Aorta (tissue), 5 donors: ENCODE measurements at regions not wholly inside any gene's neighbourhood (a gene's known extent, or its start where the extent isn't known, plus 50 kb on each side); places are given as distances from the start of the nearest gene placed in this dataset.

ENCODE experiments used
- ATAC-seq: fragments of 200-7000 bp; cut with Tn5 transposase; one replicate; pipeline ENCODE4 v1.9.1; 2022; ENCODE audit warnings: moderate library complexity; ENCODE audit not compliant: low FRiP score
- DNase-seq, 2 donors: peaks; one replicate each; pipeline ENCODE4 v3.0.0-alpha.2; 2020
- H3K27ac ChIP-seq, 2 donors: one replicate each; pipeline ENCODE4 v1.5.1; 2013; ENCODE audit warnings: low read length in 2 of 2, mild to moderate bottlenecking in 2 of 2, moderate library complexity in 2 of 2, control low read depth in 1 of 2, inconsistent platforms in 1 of 2, low read depth in 1 of 2
- H3K27me3 ChIP-seq, 2 donors: one replicate each; pipeline ENCODE4 v1.6.1; 2013; ENCODE audit warnings: control low read depth in 1 of 2, low read length in 1 of 2, mild to moderate bottlenecking in 1 of 2, moderate library complexity in 1 of 2; ENCODE audit not compliant: insufficient read depth in 2 of 2, control insufficient read depth in 1 of 2
- H3K36me3 ChIP-seq, 2 donors: one replicate each; pipeline ENCODE4 v1.6.1; 2013; ENCODE audit warnings: control low read depth in 1 of 2, low read length in 1 of 2, mild to moderate bottlenecking in 1 of 2; ENCODE audit not compliant: insufficient read depth in 2 of 2, control insufficient read depth in 1 of 2
- H3K4me1 ChIP-seq, 2 donors: one replicate each; pipeline ENCODE4 v1.6.1; 2013; ENCODE audit warnings: low read length in 2 of 2, control low read depth in 1 of 2, mild to moderate bottlenecking in 1 of 2, moderate library complexity in 1 of 2; ENCODE audit not compliant: insufficient read depth in 2 of 2, control insufficient read depth in 1 of 2
- H3K4me3 ChIP-seq, 2 donors: one replicate each; pipeline ENCODE4 v1.5.1; 2013; ENCODE audit warnings: low read length in 2 of 2, control low read depth in 1 of 2, mild to moderate bottlenecking in 1 of 2
- H3K9me3 ChIP-seq: one replicate; pipeline ENCODE4 v1.6.1; 2013; ENCODE audit warnings: mild to moderate bottlenecking, low read length; ENCODE audit not compliant: control insufficient read depth
- WGBS, 2 donors: extraction: QIAGEN DNeasy Blood & Tissue Kit; methylation state at CpG; one replicate each; pipeline ENCODE4 v1.1.7; 2013; 5-methylcytosine and 5-hydroxymethylcytosine counted together
- intact Hi-C, 2 donors: fragments of 100-400 bp; cut with DNase I; formaldehyde crosslinking; loops; one replicate each; pipeline versions ENCODE4 v1.14.2 to v1.15.0; 2022
- donor health status: healthy with polysubstance abuse.
- donor health status: Bipolar disorder and iron deficiency.
- donor health status: DM: no; HTN: no; CAD: no.
- donor health status: DM: no; HTN: no; CAD: no.
- donor health status: DM: yes; HTN: yes; CAD: no.

- no peaks in the 10 kb centered on the region for H3K9me3 ChIP-seq
- H3K4me1 ChIP-seq: no peaks in the 10 kb centered on the region
- ATAC-seq (no peak), DNase-seq (no peak)
- no peak overlapping the region for H3K4me3 ChIP-seq
- intact Hi-C loops: no loop called here
- H3K36me3 ChIP-seq: no peaks in the 10 kb centered on the region
- WGBS, 2 donors: 95 to 96% methylated on average over 5 of the region's 5 CpGs
- H3K27ac ChIP-seq: no peak overlapping the region
- H3K27me3 ChIP-seq: no peaks in the 10 kb centered on the region
Measured at GRCh38 chr7:114138587-114138986, 219.8 kb upstream of the PPP1R3A start.

GRCh38 chr7:114133717-114134116 lies 214.9 kb upstream of the PPP1R3A start:
- DNase-seq (no peak), ATAC-seq (no peak)

GRCh38 chr7:114130866-114131265 lies 212.1 kb upstream of the PPP1R3A start:
- Histone ChIP-seq H3K27ac (no peak overlapping the region), H3K4me1 (no peaks in the 10 kb centered on the region), H3K9me3 (no peaks in the 10 kb centered on the region), H3K36me3 (no peaks in the 10 kb centered on the region), H3K4me3 (no peak overlapping the region), H3K27me3 (no peaks in the 10 kb centered on the region)
- intact Hi-C loops: no loop called here
- ATAC-seq (no peak), DNase-seq (no peak)
- WGBS, 2 donors: 70 to 79% methylated on average over 3 of the region's 3 CpGs

More at GRCh38 chr7:114133717-114134116, 214.9 kb upstream of the PPP1R3A start:
- no peaks in the 10 kb centered on the region for H3K36me3 ChIP-seq
- H3K9me3 ChIP-seq: no peaks in the 10 kb centered on the region
- no peaks in the 10 kb centered on the region for H3K4me1 ChIP-seq
- H3K27me3 ChIP-seq: no peaks in the 10 kb centered on the region
- H3K4me3 ChIP-seq: no peak overlapping the region
- no peak overlapping the region for H3K27ac ChIP-seq
- intact Hi-C loops: no loop called here

GRCh38 chr7:114128880-114129279 lies 210.1 kb upstream of the PPP1R3A start:
- H3K4me3 ChIP-seq: no peak overlapping the region
- H3K9me3 ChIP-seq: no peaks in the 10 kb centered on the region
- no peaks in the 10 kb centered on the region for H3K27me3 ChIP-seq
- ATAC-seq (no peak), DNase-seq (no peak)
- H3K27ac ChIP-seq: no peak overlapping the region
- H3K36me3 ChIP-seq: no peaks in the 10 kb centered on the region
- intact Hi-C loops: no loop called here
- no peaks in the 10 kb centered on the region for H3K4me1 ChIP-seq
- WGBS, 2 donors: 70 to 91% methylated on average over 1 of the region's 1 CpG

GRCh38 chr7:114126095-114126494 lies 207.3 kb upstream of the PPP1R3A start:
- no peak for ATAC-seq
- Histone ChIP-seq H3K27ac (no peak overlapping the region), H3K36me3 (no peaks in the 10 kb centered on the region), H3K4me1 (no peaks in the 10 kb centered on the region), H3K27me3 (no peaks in the 10 kb centered on the region), H3K9me3 (no peaks in the 10 kb centered on the region), H3K4me3 (no peak overlapping the region)
- no peak for DNase-seq
- intact Hi-C loops: no loop called here

DNA sequence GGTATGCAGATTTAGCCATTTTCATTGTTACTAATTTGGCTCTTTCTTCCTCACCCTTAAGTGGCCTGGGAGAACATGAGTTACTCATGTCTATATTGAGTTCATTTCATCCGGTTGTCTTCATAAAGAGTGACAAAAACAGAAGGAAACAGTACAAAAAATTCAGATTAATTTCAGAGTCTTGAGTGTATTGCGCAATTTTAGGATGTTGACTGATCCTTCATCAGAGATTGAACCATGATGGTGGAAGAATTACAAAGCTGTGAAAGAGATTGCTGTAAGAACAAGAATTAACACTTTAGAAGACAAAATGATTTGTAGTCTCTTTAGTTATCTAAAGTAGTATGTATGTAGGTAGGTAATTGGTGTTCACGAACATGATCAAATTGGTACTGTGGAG lies 194.0 kb upstream of the PPP1R3A start:
- Histone ChIP-seq H3K4me3 (no peak overlapping the region), H3K27me3 (no peaks in the 10 kb centered on the region), H3K36me3 (no peaks in the 10 kb centered on the region), H3K9me3 (no peaks in the 10 kb centered on the region), H3K27ac (no peak overlapping the region), H3K4me1 (peaks cover 3 to 13% of the 10 kb centered on the region in 2 donors)
- intact Hi-C loops: loop anchor here in 1 of 2 donors (10.0 kb wide), 1 partner anchor 152 kb away; no protein-coding TSS in a partner anchor
- ATAC-seq: no peak
- WGBS, 2 donors: 64 to 69% methylated on average over 3 of the region's 3 CpGs
- DNase-seq: no peak

DNA sequence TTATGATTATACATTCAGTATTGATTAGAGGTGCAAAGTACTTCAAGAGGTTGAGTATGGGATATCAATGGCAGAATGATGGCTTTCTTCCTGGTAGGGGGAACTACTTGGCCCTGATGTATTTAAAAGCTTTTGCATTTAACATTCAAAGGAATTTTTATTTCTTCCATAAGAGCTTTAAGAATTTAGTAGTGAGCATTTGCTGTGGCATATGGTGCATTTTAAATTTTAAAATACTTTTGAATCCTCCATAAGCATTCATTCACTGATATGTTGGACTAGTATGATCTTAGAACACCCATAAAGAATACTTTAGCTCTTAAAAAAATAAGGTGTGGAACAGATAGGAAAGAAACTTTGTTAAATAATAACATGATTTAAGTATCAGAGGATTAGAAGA lies 191.9 kb upstream of the PPP1R3A start:
- peaks cover 3 to 17% of the 10 kb centered on the region in 2 donors for H3K4me1 ChIP-seq
- intact Hi-C loops: loop anchor here in 1 of 2 donors (10.0 kb wide), 1 partner anchor 154 kb away; no protein-coding TSS in a partner anchor
- ATAC-seq (no peak), DNase-seq (no peak)
- H3K4me3 ChIP-seq: no peak overlapping the region
- no peaks in the 10 kb centered on the region for H3K9me3 ChIP-seq
- no peaks in the 10 kb centered on the region for H3K27me3 ChIP-seq
- H3K27ac ChIP-seq: no peak overlapping the region
- no peaks in the 10 kb centered on the region for H3K36me3 ChIP-seq

- DNase-seq: no peak
- H3K9me3 ChIP-seq: no peaks in the 10 kb centered on the region
- H3K36me3 ChIP-seq: no peaks in the 10 kb centered on the region
- H3K4me3 ChIP-seq: no peak overlapping the region
- H3K27ac ChIP-seq: no peak overlapping the region
- H3K27me3 ChIP-seq: no peaks in the 10 kb centered on the region
- ATAC-seq: no peak
- intact Hi-C loops: loop anchor here in 1 of 2 donors (10.0 kb wide), 1 partner anchor 155 kb away; no protein-coding TSS in a partner anchor
- H3K4me1 ChIP-seq: peaks cover 3 to 12% of the 10 kb centered on the region in 2 donors
Measured at GRCh38 chr7:114109721-114110120, 190.9 kb upstream of the PPP1R3A start.

DNA sequence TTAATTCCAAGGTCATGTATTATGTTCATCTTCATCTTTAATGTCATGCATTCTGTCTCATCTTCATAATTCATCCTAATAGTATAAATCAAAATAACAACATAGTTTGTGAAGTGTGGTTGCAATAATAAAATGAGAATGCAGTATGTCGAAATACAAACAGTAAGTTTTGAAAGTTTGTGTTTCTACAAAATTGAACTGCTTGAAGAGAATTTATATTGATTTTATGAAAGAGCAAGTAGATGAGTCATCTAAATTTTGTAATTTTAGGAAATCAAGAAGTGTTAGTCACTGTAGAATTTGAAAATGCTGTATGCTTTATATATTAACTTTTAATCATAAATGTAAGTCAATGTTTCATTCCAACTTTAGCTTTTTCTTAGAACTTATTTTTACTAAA lies 190.5 kb upstream of the PPP1R3A start:
- no peaks in the 10 kb centered on the region for H3K9me3 ChIP-seq
- H3K4me1 ChIP-seq: peaks cover 3 to 12% of the 10 kb centered on the region in 2 donors
- 97 to 98% methylated on average over 1 of the region's 1 CpG for WGBS, 2 donors
- no peak overlapping the region for H3K27ac ChIP-seq
- no peak overlapping the region for H3K4me3 ChIP-seq
- ATAC-seq (no peak), DNase-seq (no peak)
- H3K27me3 ChIP-seq: no peaks in the 10 kb centered on the region
- intact Hi-C loops: no loop called here
- H3K36me3 ChIP-seq: no peaks in the 10 kb centered on the region
